ENCODE measurements at regions not wholly inside any gene's neighbourhood (a gene's known extent, or its start where the extent isn't known, plus 50 kb on each side); places are given as distances from the start of the nearest gene placed in this dataset.

DNA sequence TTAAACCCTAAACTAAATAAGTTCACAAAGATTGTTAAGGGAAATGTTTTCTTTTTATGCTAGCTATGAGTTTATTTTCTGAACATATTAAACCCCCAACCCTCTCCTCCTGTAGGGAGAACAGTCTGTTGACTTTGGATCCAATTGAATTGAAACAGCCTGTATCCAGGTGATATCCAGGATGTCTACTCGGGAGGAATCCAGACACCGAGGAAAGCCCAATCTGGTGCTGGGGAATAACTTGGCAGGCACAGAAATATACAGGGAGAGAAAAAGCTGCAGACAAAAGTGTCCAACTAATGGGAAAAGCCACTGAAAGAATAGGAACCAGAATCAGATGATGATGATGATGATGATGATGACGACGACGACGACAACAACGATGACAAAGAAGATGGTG, 93.9 kb upstream of the API5 start:
- H3K27me3 ChIP-seq = no peaks in the 10 kb centered on the region
- DNase-seq (no peak), ATAC-seq (no peak), FAIRE-seq (no peak)
- TF ChIP-seq, protein P1, sequence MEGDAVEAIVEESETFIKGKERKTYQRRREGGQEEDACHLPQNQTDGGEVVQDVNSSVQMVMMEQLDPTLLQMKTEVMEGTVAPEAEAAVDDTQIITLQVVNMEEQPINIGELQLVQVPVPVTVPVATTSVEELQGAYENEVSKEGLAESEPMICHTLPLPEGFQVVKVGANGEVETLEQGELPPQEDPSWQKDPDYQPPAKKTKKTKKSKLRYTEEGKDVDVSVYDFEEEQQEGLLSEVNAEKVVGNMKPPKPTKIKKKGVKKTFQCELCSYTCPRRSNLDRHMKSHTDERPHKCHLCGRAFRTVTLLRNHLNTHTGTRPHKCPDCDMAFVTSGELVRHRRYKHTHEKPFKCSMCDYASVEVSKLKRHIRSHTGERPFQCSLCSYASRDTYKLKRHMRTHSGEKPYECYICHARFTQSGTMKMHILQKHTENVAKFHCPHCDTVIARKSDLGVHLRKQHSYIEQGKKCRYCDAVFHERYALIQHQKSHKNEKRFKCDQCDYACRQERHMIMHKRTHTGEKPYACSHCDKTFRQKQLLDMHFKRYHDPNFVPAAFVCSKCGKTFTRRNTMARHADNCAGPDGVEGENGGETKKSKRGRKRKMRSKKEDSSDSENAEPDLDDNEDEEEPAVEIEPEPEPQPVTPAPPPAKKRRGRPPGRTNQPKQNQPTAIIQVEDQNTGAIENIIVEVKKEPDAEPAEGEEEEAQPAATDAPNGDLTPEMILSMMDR (IDR thresholded peaks at IDR 0.05) = no peak
- no peaks in the 10 kb centered on the region for H3K9me3 ChIP-seq
- H3K36me3 ChIP-seq = no peaks in the 10 kb centered on the region
- 69 to 88% methylated on average over 7 of the region's 7 CpGs for WGBS, 2 donors
- H3K27ac ChIP-seq = no peak overlapping the region
- H3K4me1 ChIP-seq = no peaks in the 10 kb centered on the region
- no peak overlapping the region for H3K4me3 ChIP-seq
- intact Hi-C loops (cut with DNase I) = no loop called here

- Histone ChIP-seq H3K36me3 (no peaks in the 10 kb centered on the region), H3K9me3 (no peaks in the 10 kb centered on the region), H3K4me1 (no peaks in the 10 kb centered on the region), H3K4me3 (no peak overlapping the region), H3K27ac (no peak overlapping the region), H3K27me3 (no peaks in the 10 kb centered on the region)
- ATAC-seq = no peak
- intact Hi-C loops (cut with DNase I) = no loop called here
- no peak for FAIRE-seq
- no peak for DNase-seq
- TF ChIP-seq, protein P1 (IDR thresholded peaks at IDR 0.05) = no peak
These were observed 89.6 kb upstream of the API5 start for GRCh38 chr11:43222215-43222614.

DNA sequence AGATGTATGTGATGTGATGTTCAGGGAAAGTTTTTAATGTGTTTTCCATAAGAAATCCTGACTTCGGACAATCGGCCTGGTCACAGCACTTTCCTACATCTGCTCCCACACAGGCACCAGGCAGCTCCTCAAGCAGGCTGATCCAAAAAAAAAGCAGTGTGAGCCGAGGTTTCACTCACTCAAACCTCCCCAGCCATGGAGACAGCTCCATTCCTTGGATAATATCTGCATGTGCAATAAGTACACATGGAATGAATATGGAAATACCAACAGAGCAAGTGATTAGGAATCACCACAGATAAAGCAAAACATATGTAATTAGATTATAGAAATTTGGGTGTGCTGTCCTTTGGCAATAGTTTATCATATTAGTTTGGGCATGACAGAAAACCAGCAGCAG, 88.8 kb upstream of the API5 start:
- WGBS, 2 donors = 61 to 70% methylated on average over 3 of the region's 3 CpGs
- Histone ChIP-seq H3K4me3 (no peak overlapping the region), H3K4me1 (no peaks in the 10 kb centered on the region), H3K27ac (no peak overlapping the region), H3K9me3 (no peaks in the 10 kb centered on the region), H3K36me3 (no peaks in the 10 kb centered on the region), H3K27me3 (no peaks in the 10 kb centered on the region)
- FAIRE-seq (no peak), DNase-seq (no peak), ATAC-seq (no peak)
- intact Hi-C loops (cut with DNase I) = no loop called here
- TF ChIP-seq, protein P1 (IDR thresholded peaks at IDR 0.05) = no peak

DNA sequence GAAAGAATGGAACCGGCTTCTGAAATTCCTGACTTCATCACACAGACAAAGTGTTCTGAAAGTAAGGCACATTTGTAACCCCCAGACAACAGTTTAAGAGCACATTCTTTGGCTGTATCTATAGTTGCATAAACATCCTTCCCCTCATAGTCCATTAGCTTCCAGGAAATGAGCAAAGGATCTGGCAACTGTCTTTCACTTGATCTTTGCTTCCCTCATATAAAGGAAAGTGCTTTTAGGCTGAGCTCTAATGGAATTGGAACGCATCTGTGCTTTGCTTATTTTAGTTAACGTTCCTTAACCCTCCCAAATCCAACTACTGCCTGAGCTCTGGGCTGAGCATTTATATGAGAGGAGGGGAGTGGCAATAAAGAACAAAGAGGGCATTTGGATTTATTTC, 76.9 kb upstream of the API5 start:
- Histone ChIP-seq H3K36me3 (no peaks in the 10 kb centered on the region), H3K4me3 (no peak overlapping the region), H3K27me3 (no peaks in the 10 kb centered on the region), H3K27ac (no peak overlapping the region), H3K9me3 (no peaks in the 10 kb centered on the region), H3K4me1 (no peaks in the 10 kb centered on the region)
- TF ChIP-seq, protein P1 (IDR thresholded peaks at IDR 0.05) = no peak
- DNase-seq = no peak
- ATAC-seq = no peak
- intact Hi-C loops (cut with DNase I) = no loop called here
- WGBS, 2 donors = 8 to 23% methylated on average over 3 of the region's 3 CpGs
- no peak for FAIRE-seq

DNA sequence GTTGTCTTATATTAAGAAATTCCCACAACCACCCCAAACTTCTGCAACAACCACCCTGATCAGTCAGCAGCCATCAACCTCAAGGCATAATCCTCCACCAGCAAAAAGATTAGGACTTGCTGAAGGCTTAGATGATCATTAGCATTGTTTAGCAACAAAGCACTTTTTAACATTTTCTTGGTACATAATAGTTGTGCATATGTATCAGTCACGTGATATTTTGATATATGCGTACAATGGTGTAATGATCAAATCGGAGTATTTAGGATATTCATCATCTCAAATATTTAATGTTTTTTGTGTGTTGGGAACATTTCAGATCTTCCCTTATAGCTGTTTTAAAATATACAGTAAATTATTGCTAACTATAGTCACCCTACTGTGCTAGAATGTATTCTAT, 73.5 kb upstream of the API5 start:
- no peak overlapping the region for H3K27ac ChIP-seq
- ATAC-seq = no peak
- intact Hi-C loops (cut with DNase I) = no loop called here
- FAIRE-seq = no peak
- 80 to 88% methylated on average over 3 of the region's 3 CpGs for WGBS, 2 donors
- no peaks in the 10 kb centered on the region for H3K4me1 ChIP-seq
- H3K9me3 ChIP-seq = no peaks in the 10 kb centered on the region
- no peaks in the 10 kb centered on the region for H3K27me3 ChIP-seq
- no peak for DNase-seq
- TF ChIP-seq, protein P1 (IDR thresholded peaks at IDR 0.05) = no peak
- H3K4me3 ChIP-seq = no peak overlapping the region
- no peaks in the 10 kb centered on the region for H3K36me3 ChIP-seq
